HUES48 (cell line): ENCODE measurements at regions not wholly inside any gene's neighbourhood (a gene's known extent, or its start where the extent isn't known, plus 50 kb on each side); places are given as distances from the start of the nearest gene placed in this dataset.

Source experiments
- H3K27ac ChIP-seq: one replicate; pipeline ENCODE4 v1.7.0; 2013; ENCODE audit warnings: low read depth, low read length, inconsistent platforms
- H3K27me3 ChIP-seq: 2 replicates; pipeline ENCODE4 v1.6.1; 2013; ENCODE audit warnings: mild to moderate bottlenecking, low read length; ENCODE audit not compliant: control insufficient read depth, insufficient read depth
- H3K36me3 ChIP-seq: 2 replicates; pipeline ENCODE4 v1.6.1; 2013; ENCODE audit warnings: low read length; ENCODE audit not compliant: control insufficient read depth, insufficient read depth
- H3K4me1 ChIP-seq: 2 replicates; pipeline ENCODE4 v1.6.1; 2013; ENCODE audit warnings: mild to moderate bottlenecking, low read length; ENCODE audit not compliant: control insufficient read depth, insufficient read depth
- H3K4me3 ChIP-seq: 2 replicates; pipeline ENCODE4 v1.5.1; 2013; ENCODE audit warnings: mild to moderate bottlenecking, low read depth, low read length
- H3K9ac ChIP-seq: 2 replicates; pipeline ENCODE4 v1.6.1; 2013; ENCODE audit warnings: mild to moderate bottlenecking, low read depth, low read length, moderate library complexity
- H3K9me3 ChIP-seq: 2 replicates; pipeline ENCODE4 v1.6.1; 2013; ENCODE audit warnings: low read length; ENCODE audit not compliant: control insufficient read depth, insufficient read depth

DNA sequence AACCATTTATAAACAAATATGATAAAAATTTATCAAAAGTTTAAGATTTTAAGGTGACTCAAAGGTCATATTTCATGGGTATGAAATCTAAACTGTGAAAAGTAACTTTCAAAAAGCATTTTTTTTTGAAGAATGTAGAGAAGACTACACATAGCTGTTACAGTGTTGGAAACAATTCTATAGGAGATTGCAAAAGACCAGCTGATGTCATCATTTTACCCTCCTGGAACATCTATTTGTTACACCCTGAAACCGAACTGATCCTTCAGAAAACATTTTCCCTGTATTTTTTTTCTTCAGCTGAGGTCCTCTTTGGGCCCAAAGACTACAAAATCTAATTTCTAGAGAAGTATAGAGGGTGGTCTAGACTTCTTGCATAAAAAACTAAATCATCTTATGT is 297.5 kb upstream of the FERMT1 start:
- Histone ChIP-seq H3K4me3 (no peak overlapping the region), H3K9ac (no peak overlapping the region), H3K27ac (no peak overlapping the region), H3K27me3 (no peaks in the 10 kb centered on the region), H3K36me3 (no peaks in the 10 kb centered on the region), H3K9me3 (no peaks in the 10 kb centered on the region), H3K4me1 (peaks cover 11% of the 10 kb centered on the region)

- H3K4me1 ChIP-seq = peaks cover 11% of the 10 kb centered on the region
- no peaks in the 10 kb centered on the region for H3K27me3 ChIP-seq
- H3K27ac ChIP-seq = no peak overlapping the region
- H3K36me3 ChIP-seq = no peaks in the 10 kb centered on the region
- no peak overlapping the region for H3K9ac ChIP-seq
- H3K4me3 ChIP-seq = no peak overlapping the region
- H3K9me3 ChIP-seq = no peaks in the 10 kb centered on the region
These were observed 295.9 kb upstream of the FERMT1 start for GRCh38 chr20:6418732-6419131.

DNA sequence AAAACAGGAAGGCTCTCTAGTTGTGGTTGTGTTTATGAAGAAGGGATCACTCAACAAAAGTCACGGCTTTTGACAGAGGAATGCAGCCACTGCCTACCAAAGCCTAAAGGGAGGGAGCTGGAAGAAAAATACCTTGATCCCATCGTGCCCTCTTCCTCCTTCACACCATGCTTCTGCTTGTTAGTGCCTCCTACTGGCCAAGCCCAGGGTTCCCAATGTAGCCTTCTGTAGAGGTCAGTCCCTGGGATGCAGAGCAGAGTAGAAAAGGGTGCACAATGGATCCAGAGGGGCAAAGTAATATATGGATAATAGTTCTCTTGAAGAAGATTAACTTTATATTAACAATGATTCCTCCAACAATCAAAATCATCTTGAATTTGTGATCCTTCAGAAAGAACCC is 293.5 kb upstream of the FERMT1 start:
- H3K9me3 ChIP-seq = no peaks in the 10 kb centered on the region
- H3K27me3 ChIP-seq = no peaks in the 10 kb centered on the region
- no peak overlapping the region for H3K9ac ChIP-seq
- H3K27ac ChIP-seq = no peak overlapping the region
- no peaks in the 10 kb centered on the region for H3K36me3 ChIP-seq
- peaks cover 11% of the 10 kb centered on the region for H3K4me1 ChIP-seq
- H3K4me3 ChIP-seq = no peak overlapping the region

- Histone ChIP-seq H3K9me3 (no peaks in the 10 kb centered on the region), H3K36me3 (no peaks in the 10 kb centered on the region), H3K27me3 (no peaks in the 10 kb centered on the region), H3K4me1 (no peaks in the 10 kb centered on the region), H3K4me3 (no peak overlapping the region), H3K27ac (no peak overlapping the region), H3K9ac (no peak overlapping the region)
These were observed 288.8 kb upstream of the FERMT1 start for GRCh38 chr20:6411651-6412050.

GRCh38 chr20:6410721-6411120 is 287.9 kb upstream of the FERMT1 start:
- Histone ChIP-seq H3K27ac (no peak overlapping the region), H3K4me1 (no peaks in the 10 kb centered on the region), H3K36me3 (no peaks in the 10 kb centered on the region), H3K27me3 (no peaks in the 10 kb centered on the region), H3K4me3 (no peak overlapping the region), H3K9me3 (no peaks in the 10 kb centered on the region), H3K9ac (no peak overlapping the region)

GRCh38 chr20:6407163-6407562 is 284.3 kb upstream of the FERMT1 start:
- no peaks in the 10 kb centered on the region for H3K27me3 ChIP-seq

DNA sequence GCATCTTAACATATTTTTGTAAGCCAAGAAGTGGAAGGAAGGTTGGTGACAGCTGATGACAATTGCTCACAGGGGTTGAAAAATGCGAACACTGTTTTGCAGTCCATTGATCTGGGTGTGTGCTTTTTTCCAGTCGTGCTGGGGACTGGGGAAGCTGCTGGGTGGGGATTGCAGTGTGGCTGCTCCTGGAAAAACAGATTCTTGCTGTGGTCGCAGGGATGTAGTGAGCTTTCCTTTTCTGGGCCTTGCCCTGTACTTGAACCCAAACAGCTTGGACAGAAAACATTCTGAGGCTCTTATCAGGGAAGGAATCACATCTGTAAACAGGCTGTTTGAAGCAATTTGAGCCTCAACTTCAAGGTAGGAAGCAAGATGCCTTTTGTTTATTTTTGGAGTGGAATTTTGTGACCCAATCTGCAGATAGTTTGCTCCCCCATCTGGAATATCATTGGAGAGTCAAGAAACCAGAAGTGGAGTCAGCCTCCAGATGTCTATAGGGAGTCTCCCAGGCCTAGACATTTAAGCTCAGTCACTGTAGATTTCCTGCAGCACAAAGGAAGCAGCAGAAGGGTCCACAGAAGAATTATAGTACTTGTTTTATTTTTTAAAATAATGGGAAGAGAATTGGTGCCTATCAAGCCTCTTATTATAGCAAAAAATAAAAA is 279.2 kb upstream of the FERMT1 start:
- Histone ChIP-seq H3K36me3 (no peaks in the 10 kb centered on the region), H3K4me1 (peaks cover 6% of the 10 kb centered on the region), H3K9ac (no peak overlapping the region), H3K4me3 (no peak overlapping the region), H3K27ac (no peak overlapping the region), H3K27me3 (no peaks in the 10 kb centered on the region), H3K9me3 (no peaks in the 10 kb centered on the region)

More at GRCh38 chr20:6407163-6407562, 284.3 kb upstream of the FERMT1 start:
- Histone ChIP-seq H3K9me3 (no peaks in the 10 kb centered on the region), H3K4me3 (no peak overlapping the region), H3K9ac (no peak overlapping the region), H3K27ac (no peak overlapping the region), H3K4me1 (no peaks in the 10 kb centered on the region), H3K36me3 (no peaks in the 10 kb centered on the region)

- H3K4me3 ChIP-seq = no peak overlapping the region
- no peak overlapping the region for H3K9ac ChIP-seq
- no peaks in the 10 kb centered on the region for H3K9me3 ChIP-seq
- H3K27me3 ChIP-seq = no peaks in the 10 kb centered on the region
- H3K36me3 ChIP-seq = no peaks in the 10 kb centered on the region
- peaks cover 24% of the 10 kb centered on the region for H3K4me1 ChIP-seq
- no peak overlapping the region for H3K27ac ChIP-seq
These were observed 274.3 kb upstream of the FERMT1 start for GRCh38 chr20:6397115-6397514.

DNA sequence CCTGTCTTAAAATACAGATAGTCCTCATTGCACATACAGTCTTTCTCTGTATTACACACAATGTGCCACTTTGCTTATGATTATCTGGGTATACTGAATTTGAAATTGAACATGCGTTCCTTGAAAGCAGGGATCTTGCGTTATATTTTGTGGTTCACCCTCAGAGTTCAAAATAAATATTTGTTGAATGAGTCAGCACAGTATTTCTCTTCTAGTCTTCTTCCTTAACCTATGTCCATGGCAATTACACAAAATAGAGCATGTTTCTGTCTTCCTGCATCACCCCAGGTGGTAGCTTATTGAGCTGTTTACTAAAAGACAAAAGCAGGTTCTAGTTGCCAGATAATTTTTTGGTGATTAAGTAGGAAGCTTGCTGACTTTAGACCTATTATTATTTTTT is 272.9 kb upstream of the FERMT1 start:
- Histone ChIP-seq H3K9ac (no peak overlapping the region), H3K9me3 (no peaks in the 10 kb centered on the region), H3K4me3 (no peak overlapping the region), H3K4me1 (peaks cover 24% of the 10 kb centered on the region), H3K36me3 (no peaks in the 10 kb centered on the region), H3K27ac (no peak overlapping the region), H3K27me3 (no peaks in the 10 kb centered on the region)

- H3K9me3 ChIP-seq = no peaks in the 10 kb centered on the region
- no peak overlapping the region for H3K4me3 ChIP-seq
- no peak overlapping the region for H3K27ac ChIP-seq
- H3K4me1 ChIP-seq = no peaks in the 10 kb centered on the region
- H3K27me3 ChIP-seq = no peaks in the 10 kb centered on the region
- H3K9ac ChIP-seq = no peak overlapping the region
- H3K36me3 ChIP-seq = no peaks in the 10 kb centered on the region
These were observed 265.9 kb upstream of the FERMT1 start for GRCh38 chr20:6388671-6389197.

DNA sequence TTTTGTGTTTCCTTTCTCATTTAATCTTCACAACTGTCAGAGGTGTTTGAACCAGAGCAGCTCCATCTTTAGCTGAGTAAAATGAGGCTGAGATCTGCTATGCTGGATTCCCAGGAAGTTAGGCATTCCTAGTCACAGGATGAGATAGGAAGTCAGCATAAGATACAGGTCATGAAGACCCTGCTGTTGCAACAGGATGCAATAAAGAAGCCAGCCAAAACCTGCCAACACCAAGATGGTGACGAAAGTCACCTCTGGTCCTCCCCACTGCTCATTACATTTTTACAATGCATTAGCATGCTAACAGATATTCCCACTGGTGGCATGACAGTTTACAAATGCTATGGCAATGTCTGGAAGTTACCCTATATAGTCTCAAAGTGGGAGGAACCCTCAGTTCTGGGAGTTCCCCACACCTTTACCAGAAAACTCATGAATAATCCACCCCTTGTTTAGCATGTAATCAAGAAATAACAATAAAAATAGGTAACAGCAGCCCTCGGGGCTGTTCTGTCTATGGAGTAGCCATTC is 262.2 kb upstream of the FERMT1 start:
- Histone ChIP-seq H3K4me3 (no peak overlapping the region), H3K27ac (no peak overlapping the region), H3K27me3 (no peaks in the 10 kb centered on the region), H3K4me1 (peaks cover 4% of the 10 kb centered on the region; the same call in 1 of the 2 replicates), H3K36me3 (no peaks in the 10 kb centered on the region), H3K9ac (no peak overlapping the region), H3K9me3 (no peaks in the 10 kb centered on the region)
